Fibroblast of the aortic adventitia (primary cell): ENCODE measurements at regions not wholly inside any gene's neighbourhood (a gene's known extent, or its start where the extent isn't known, plus 50 kb on each side); places are given as distances from the start of the nearest gene placed in this dataset.
A peak's percentile ranks its signal among the peaks of the same experiment; 100 is the strongest.

ENCODE experiments used
- DNase-seq: peaks from one replicate; pipeline ENCODE4 v3.0.0-alpha.2; 2010; ENCODE audit warnings: low read depth
- H3K4me3 ChIP-seq: 2 replicates; pipeline ENCODE4 v1.5.1; 2011; ENCODE audit warnings: low read depth, mild to moderate bottlenecking, control low read depth, low read length, moderate library complexity
- TF ChIP-seq, protein P1 (sequence below): IDR thresholded peaks from 2 replicates; pipeline ENCODE4 v1.5.1; 2011; ENCODE audit warnings: mild to moderate bottlenecking, low read length, control low read depth, inconsistent platforms; ENCODE audit not compliant: insufficient read depth

DNA sequence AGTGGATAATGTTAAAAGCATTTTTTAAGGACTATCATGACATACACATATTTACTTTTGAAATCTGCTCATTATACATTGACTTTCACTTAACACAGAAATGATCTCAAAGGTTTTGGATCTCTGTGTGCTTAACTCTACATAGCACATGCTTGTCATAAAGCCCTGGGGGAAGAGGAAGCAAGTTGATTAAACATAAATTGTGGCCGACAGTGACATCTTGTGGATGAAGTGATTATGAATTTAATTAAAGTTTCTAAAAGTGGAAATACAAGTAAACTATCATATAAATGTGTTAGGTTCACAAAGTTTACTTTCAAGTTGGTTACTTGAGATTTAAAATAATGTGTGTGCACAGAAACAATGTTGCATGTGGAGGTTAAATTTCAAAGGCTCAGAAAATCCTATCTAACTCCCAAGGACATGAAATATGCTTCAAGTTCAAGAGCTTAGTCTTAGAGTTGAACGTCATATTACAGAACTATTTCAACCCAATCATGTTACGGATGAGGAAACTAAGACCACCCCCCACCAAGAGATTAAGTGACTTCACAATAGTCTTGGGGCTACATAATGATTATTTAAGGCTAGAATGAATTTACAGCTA is 1247.8 kb downstream of the GATA3 start:
- no peak overlapping the region for H3K4me3 ChIP-seq
- peak; percentile 74 for DNase-seq
- TF ChIP-seq, protein P1, sequence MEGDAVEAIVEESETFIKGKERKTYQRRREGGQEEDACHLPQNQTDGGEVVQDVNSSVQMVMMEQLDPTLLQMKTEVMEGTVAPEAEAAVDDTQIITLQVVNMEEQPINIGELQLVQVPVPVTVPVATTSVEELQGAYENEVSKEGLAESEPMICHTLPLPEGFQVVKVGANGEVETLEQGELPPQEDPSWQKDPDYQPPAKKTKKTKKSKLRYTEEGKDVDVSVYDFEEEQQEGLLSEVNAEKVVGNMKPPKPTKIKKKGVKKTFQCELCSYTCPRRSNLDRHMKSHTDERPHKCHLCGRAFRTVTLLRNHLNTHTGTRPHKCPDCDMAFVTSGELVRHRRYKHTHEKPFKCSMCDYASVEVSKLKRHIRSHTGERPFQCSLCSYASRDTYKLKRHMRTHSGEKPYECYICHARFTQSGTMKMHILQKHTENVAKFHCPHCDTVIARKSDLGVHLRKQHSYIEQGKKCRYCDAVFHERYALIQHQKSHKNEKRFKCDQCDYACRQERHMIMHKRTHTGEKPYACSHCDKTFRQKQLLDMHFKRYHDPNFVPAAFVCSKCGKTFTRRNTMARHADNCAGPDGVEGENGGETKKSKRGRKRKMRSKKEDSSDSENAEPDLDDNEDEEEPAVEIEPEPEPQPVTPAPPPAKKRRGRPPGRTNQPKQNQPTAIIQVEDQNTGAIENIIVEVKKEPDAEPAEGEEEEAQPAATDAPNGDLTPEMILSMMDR, result peak; percentile 10

DNA sequence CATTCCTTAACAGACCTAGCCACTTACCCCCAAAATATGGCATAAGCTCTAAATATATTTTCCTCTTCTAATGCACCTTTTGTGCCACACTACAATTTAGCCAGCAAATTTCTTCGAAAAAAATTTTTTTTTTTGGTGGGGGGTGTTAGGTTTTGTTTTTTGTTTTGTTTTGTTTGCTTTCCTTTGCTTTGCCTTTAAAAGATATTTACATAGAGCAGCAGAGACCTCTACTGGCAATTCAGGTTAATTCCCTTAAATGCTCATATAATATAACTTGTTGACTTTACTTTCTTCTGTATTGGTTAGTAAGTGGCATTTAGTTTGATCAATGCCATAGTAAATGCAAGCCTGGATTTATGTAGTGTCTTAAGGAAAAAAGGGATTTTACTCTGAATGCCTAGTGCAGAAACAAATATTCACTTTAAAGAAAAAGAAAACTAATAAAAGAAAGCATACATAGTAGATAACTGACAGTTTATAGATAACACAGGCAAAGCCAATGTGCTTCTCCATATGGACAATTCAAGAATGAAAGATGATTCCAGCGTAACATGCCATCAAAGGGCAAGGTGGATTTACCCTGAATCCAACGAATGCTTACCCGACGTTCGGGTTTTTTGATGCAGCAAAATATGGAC is 1250.6 kb downstream of the GATA3 start:
- H3K4me3 ChIP-seq, result no peak overlapping the region
- TF ChIP-seq, protein P1, result peak; percentile 52
- peak; percentile 49 for DNase-seq

DNA sequence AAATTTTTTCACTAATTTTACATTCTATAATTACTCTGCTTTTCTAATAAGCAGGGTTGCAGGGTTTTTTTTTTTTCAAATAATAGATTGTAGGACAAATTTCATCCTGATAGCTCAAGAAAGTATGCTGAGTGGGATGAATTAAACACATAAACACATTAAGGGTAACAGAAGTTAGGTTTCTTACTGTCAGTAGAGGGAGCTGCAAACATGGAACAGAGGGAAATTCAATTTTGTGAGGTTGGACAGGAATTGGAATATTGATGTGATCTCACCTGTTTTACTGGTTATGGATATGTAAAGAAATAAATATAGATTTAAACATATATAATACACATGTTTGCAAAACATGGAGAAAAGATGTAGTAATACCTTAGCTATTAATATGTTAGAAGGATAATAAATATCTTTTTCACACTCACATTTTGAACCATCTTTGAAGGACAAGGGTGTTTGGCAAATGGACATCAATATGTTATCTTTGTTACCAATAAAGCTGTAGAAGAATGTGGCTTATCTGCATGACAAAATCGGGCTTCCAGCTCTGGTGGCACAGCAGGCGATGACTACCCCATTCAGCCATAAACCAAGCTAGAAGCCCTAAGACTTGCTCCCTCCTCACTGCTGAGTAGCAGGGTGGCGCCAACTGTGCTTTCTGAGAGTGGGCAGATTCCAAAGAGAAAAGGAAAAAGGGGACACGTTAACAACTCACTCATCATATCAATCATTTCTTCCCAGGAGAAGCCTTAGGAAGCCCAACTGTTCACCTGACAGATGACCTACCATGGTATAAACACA is 1257.4 kb downstream of the GATA3 start:
- TF ChIP-seq, protein P1, result peak; percentile 30
- DNase-seq, result no peak

DNA sequence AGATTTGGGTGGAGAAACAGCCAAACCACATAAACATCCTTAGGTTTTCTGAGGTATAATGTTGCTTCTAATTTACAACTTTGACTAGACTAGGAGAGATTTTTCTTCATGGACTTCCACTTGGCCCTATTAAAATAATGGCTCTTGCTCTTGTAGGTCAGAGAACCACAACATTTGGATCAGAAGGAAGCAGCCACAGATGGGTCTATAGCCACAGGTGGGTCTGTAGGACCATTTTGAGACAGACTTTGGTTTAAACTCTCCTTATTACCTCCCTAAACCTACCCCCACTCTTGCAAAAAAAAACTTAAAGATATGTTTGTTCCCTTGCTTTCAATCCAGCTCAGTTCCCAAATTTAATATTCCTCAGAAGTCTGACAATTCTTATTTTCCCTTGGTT is 1260.8 kb downstream of the GATA3 start:
- H3K4me3 ChIP-seq, result no peak overlapping the region
- TF ChIP-seq, protein P1, result no peak
- no peak for DNase-seq

More for the DNA sequence above, 1257.4 kb downstream of the GATA3 start:
- H3K4me3 ChIP-seq, result no peak overlapping the region

DNA sequence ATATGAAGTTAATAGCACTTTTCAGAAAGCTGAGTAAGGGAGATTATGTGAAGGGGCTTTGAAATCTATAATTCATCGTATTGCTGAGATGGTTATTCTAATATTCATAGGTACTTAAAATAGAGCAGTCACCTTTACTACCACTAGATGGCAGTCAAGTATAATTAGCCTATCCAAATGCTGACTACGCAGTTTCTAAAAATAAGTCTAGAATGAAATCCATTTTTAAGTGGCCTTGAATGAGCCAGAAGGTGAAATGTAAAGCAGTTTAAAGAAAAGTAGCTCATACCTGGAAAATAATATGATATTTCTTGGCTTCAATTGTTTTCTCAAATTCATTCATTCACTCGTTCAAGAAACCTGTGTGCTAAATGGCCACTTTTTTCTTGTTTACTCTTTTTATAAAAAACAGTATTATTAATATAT is 1277.1 kb downstream of the GATA3 start:
- TF ChIP-seq, protein P1, result peak; percentile 77
- H3K4me3 ChIP-seq, result no peak overlapping the region
- peak; percentile 77 for DNase-seq

DNA sequence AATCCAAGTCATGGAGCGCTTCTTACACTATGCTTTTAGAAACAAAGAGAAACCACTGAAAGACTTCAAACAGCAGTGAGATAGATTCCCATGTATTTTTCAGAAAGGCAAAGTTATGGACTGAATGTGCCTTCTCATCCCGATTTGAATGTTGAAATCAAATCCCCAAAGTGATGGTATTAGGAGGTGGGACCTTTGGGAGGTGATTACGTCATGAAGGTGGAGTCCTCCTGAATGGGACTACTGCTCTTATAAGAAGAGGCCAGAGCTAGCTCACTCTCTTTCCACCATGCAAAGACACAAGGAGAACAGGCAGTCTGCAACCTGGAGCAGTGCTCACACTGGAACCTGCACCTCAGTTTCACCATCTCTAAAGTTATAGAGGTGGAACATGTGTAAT is 1279.8 kb downstream of the GATA3 start:
- DNase-seq, result no peak
- TF ChIP-seq, protein P1, result no peak
- H3K4me3 ChIP-seq, result no peak overlapping the region
